OCI-LY3 (cell line): ENCODE measurements at regions not wholly inside any gene's neighbourhood (a gene's known extent, or its start where the extent isn't known, plus 50 kb on each side); places are given as distances from the start of the nearest gene placed in this dataset.

Experiments
- CTCF ChIP-seq: fragments of 200-600, 300-600 bp; sonication (generic); IDR thresholded peaks from 2 replicates; pipeline ENCODE4 v1.5.1; 2014; ENCODE audit warnings: antibody characterized with exemption, low read length, low read depth
- EZH2phosphoT487 ChIP-seq: fragments of 200-600 bp; shearing (Covaris generic); IDR thresholded peaks from 2 replicates; pipeline ENCODE4 v1.6.1; 2018; ENCODE audit warnings: antibody characterized with exemption, mixed run types, low read depth

- no peak for TF ChIP-seq CTCF
- TF ChIP-seq EZH2phosphoT487, result no peak
Measured at GRCh38 chr4:79015411-79015810, 76.2 kb upstream of the PAQR3 start.
